ENCODE measurements at regions not wholly inside any gene's neighbourhood (a gene's known extent, or its start where the extent isn't known, plus 50 kb on each side); places are given as distances from the start of the nearest gene placed in this dataset.
"Not testable (repeated sequence)": the region's sequence is repeated elsewhere in the genome, so short reads cannot be mapped to it uniquely, and the experiment has no call there.

DNA sequence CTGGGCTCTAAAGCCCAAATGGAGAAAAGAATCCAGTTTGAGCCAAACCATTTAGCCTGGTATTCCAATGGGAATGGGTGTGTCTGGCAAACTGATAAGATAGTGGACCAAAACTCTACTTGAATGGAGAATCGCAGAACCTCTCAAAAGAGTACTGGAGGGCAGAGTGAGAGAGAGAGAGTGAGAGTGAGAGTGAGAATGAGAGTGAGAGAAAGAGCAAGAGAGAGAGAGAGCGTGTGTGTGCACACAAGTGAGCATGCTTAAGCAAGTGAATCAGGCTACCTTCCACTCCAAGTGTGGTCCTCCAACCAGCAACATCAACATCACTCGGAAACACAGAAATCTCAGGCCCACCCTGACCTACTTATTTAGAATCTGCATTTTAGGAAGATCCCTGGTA, 58.8 kb downstream of the UQCRFS1 start:
- DNase-seq (ENCODE audit: low spot score in 2 of 2) (no peak), FAIRE-seq (no peak)

GRCh38 chr19:29145756-29146155, 67.2 kb downstream of the UQCRFS1 start:
- no peak for DNase-seq (ENCODE audit: low spot score in 2 of 2)
- FAIRE-seq: no peak

DNA sequence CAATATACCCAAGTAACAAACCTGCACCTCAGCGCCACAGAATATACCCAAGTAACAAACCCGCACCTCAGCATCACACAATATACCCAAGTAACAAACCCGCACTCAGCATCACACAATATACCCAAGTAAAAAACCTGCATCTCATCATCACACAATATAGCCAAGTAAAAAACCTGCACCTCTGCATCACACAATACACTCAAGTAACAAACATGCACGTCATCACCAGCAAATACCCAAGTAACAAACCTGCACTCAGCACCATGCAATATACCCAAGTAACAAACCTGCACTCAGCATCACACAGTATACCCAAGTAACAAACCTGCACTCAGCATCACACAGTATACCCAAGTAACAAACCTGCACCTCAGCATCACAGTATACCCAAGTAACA, 69.8 kb downstream of the UQCRFS1 start:
- no peak for DNase-seq (ENCODE audit: low spot score in 2 of 2)
- no peak for FAIRE-seq

GRCh38 chr19:29139227-29139626, 73.7 kb downstream of the UQCRFS1 start:
- FAIRE-seq (no peak), DNase-seq (ENCODE audit: low spot score in 2 of 2) (no peak)

GRCh38 chr19:29138206-29138605, 74.7 kb downstream of the UQCRFS1 start:
- not testable (repeated sequence) for DNase-seq (ENCODE audit: low spot score in 2 of 2); FAIRE-seq

GRCh38 chr19:29131456-29131855, 81.5 kb downstream of the UQCRFS1 start:
- no peak for FAIRE-seq
- DNase-seq (ENCODE audit: low spot score in 2 of 2): no peak

GRCh38 chr19:29129148-29129547, 83.8 kb downstream of the UQCRFS1 start:
- FAIRE-seq (no peak), DNase-seq (ENCODE audit: low spot score in 2 of 2) (no peak)

GRCh38 chr19:29128203-29128602, 84.7 kb downstream of the UQCRFS1 start:
- DNase-seq (ENCODE audit: low spot score in 2 of 2): no peak
- no peak for FAIRE-seq

DNA sequence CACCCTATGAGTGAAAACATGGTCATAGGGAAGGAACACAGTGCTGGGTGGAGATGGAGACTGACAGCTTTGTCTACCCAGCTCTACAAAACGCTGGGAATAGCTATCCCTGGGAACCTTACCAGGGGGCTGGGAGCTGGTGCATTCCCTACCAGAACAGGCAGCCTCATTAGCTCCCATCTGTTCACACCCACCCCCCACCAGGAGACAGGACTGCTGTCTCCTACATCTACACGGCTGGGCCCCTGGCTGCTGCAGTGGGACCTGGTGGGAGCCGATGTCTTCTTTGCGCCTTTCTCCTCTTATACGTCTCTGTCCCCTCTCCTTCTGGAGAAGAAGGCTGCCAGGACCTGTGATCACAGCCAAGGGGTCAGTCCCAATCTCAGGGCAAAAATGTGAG, 90.8 kb downstream of the UQCRFS1 start:
- FAIRE-seq: no peak

GRCh38 chr19:29121684-29122083, 91.3 kb downstream of the UQCRFS1 start:
- DNase-seq (ENCODE audit: low spot score in 2 of 2): no peak
- no peak for FAIRE-seq

More for the DNA sequence above, 90.8 kb downstream of the UQCRFS1 start:
- no peak for DNase-seq (ENCODE audit: low spot score in 2 of 2)

DNA sequence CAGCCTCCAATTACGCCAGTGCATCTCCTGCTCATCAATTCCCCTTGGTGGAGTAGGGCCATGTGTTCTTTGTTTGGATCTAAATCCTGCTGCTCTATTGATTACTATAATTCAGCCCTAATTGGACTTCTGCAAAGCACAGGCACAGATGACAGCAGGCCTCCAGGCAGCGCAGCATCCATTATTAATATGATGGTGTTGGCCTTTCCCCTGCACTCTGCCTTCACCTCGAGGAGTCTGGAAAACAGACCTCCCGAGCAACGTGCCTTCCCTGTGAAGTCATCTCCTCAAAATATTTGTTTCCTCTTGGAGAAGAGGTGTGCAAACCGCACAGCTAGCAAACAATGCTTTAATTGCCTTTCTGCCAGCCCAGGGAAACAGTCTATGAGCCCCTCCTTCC, 92.5 kb downstream of the UQCRFS1 start:
- no peak for DNase-seq (ENCODE audit: low spot score in 2 of 2)

DNA sequence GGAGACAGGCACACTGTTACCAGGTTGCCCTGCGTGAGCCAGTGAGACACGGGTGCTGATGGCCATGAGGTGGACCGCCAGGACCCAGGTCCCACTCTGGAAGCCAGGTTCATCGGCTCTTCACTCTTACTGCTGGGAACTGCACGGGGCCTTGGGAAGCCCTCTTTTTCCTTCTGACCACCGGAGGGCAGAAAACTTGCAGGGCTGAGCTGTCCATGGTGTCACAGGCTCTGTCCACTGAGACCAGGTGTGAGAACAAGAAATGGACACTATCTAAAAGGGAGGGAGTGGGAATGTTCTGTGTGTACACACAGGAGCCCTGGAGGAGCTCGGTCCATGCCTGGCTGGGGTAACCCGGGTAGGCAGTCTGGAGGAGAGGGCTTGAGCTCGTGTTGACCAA, 93.4 kb downstream of the UQCRFS1 start:
- DNase-seq (ENCODE audit: low spot score in 2 of 2) (no peak), FAIRE-seq (no peak)

More for the DNA sequence above, 92.5 kb downstream of the UQCRFS1 start:
- no peak for FAIRE-seq

- FAIRE-seq: no peak
- DNase-seq (ENCODE audit: low spot score in 2 of 2): no peak
These were observed 94.6 kb downstream of the UQCRFS1 start for GRCh38 chr19:29118389-29118788.

GRCh38 chr19:29117926-29118325, 95.0 kb downstream of the UQCRFS1 start:
- no peak for DNase-seq (ENCODE audit: low spot score in 2 of 2)
- no peak for FAIRE-seq

DNA sequence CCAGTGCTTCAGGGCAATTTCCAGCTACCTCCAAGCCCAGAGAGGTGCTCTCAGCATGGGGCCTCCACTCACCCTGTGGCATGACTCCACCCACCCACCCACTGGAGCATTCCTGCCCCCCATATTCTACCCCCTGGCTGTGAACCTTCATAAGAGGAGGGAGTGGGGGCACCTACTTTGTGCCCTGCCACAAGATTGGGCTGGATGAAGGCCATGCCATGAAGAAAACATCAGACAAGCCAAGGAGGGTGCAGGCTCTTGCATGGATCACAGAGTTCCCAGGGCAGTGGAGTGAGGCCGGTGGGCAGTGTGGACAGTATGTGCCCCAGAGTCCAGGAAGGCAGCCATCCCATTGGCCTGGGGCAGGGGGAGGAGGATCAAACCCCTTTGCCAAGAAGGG, 97.8 kb downstream of the UQCRFS1 start:
- DNase-seq (ENCODE audit: low spot score in 2 of 2) (no peak), FAIRE-seq (no peak)

DNA sequence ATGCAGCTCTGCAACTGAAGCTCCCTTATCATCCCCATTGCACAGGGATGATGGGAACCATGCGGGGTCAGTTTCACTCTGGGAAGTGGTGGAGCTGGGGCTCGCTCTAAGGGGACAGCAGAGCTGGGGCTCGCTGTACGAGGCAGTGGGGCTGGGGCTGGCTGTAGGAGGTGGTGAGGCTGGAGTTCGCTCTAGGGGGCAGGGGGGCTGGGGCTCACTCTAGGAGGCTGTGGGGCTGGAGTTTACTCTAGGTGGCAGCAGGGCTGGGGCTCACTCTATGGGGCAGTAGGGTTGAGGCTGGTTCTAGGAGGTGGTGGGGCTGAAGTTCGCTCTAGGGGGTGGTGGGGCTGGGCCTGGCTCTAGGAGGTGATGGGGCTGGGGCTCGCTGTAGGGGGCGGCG, 99.1 kb downstream of the UQCRFS1 start:
- DNase-seq (ENCODE audit: low spot score in 2 of 2) (no peak), FAIRE-seq (no peak)

DNA sequence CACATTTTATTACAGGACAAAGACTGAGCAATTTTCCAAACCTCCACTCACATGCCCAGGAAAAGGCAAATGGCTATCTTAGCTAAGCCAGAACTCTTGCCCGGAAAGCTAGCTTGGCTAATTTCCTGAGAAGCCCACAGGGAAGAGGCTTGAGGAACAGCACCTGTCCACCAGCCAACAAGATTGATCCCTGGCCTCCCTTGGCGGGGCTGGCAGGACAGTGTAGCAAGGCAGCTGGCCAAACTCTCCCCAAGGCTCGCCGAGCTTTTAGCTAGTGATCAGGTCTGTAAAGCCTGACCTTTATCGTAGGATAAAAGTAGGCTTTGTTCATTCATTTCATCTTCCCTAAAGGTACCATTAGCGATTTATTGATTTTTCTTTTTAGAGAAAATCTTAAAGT, 101.4 kb downstream of the UQCRFS1 start:
- DNase-seq (ENCODE audit: low spot score in 2 of 2) (no peak), FAIRE-seq (no peak)

- no peak for DNase-seq (ENCODE audit: low spot score in 2 of 2)
- FAIRE-seq: no peak
These were observed 105.1 kb downstream of the UQCRFS1 start for GRCh38 chr19:29107831-29108230.

DNA sequence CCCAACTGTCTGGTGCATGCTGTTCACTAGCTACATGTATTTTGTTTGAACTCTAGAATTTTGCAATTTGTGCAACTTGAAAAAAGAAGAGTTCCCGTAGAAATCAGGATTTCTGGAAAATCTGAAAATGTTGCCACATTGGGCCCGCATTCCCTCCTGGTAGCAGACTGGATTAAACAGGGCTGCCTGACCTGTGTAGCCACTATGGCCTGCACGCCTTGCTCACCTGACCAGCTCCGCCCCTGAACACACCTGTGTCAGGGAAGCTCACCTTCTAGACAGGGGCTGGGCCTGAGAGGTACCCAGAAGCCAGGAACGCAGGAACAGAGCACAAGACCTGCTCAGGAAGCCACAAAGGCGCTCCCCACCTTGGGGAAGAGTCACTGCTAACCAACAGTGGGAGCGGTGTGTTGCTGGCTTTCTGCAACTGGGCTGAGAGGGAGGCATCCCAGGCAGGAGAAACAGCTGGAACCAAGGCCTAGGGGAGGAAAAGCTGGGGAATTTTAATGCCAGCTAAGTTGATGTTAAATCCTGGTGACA, 106.5 kb downstream of the UQCRFS1 start:
- no peak for FAIRE-seq
- no peak for DNase-seq (ENCODE audit: low spot score in 2 of 2)

GRCh38 chr19:29105629-29106292, 107.2 kb downstream of the UQCRFS1 start:
- no peak for DNase-seq (ENCODE audit: low spot score in 2 of 2)
- FAIRE-seq: no peak

DNA sequence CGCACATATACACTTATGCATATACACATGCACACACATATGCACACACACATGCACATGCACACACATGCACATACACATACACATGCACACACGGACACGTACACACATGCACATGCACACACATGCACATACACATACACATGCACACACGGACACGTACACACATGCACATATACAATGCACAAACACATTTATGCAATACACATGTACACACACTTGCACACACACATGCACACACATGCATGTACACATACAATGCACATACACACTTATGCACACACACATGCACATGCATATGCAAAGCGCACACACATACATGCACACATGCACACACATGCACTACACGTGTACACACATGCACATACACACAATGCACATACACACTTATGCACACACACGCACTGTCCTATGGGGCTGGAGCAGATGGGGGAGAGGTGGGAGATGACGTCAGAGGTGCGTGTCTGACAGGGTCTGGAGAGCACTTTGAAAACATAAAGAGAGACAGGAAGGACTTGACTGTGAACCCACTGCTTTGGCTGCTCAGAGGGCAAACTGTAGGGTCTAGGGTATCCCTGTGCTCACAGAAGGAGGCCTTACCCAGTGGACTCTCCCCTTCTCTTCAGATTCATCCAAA, 108.2 kb downstream of the UQCRFS1 start:
- no peak for FAIRE-seq
- no peak for DNase-seq (ENCODE audit: low spot score in 2 of 2)

DNA sequence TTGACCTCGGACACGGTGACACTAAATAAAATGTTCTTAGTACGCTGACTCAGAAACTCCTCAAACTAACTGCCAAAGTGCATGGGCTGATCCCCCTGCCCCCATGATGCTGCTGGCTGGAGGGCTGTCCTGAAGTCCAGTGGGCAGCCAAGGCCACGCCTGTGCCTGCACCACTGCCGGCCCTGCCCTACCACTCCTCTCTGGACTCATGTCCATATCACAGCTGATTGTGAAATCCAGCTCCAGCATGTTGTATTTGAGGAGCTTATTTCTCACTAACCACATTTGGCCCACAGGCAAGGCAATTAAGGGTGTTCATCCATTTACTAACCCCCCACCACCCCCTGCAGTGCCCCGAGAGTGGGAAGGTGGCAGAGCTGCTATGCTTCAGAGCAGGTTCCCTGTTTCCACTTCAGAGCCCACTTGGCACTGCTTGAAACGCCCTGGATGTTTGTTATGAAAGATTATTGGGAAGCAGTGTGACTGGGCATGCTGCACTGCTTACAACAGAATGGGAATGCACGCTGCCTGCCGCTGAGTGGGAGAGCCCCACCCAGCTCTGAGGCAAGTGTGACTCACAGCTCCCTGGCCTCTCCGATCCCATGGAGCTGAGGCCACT, 114.0 kb downstream of the UQCRFS1 start:
- no peak for FAIRE-seq
- DNase-seq (ENCODE audit: low spot score in 2 of 2): peak in 1 of 2 donors; percentile 58

Measured in frontal cortex (tissue), 3 donors.